BJ (cell line): ENCODE measurements at regions not wholly inside any gene's neighbourhood (a gene's known extent, or its start where the extent isn't known, plus 50 kb on each side); places are given as distances from the start of the nearest gene placed in this dataset.

Experiments used
- CTCF ChIA-PET: fragments of 350-600 bp; formaldehyde crosslinking; extraction: SDS; loops from one replicate; lab custom pipeline; 2021; ENCODE audit warnings: antibody characterized with exemption, inconsistent platforms; lab: Yijun Ruan, JAX
- POLR2A ChIA-PET: fragments of 300-600 bp; sonication (Branson Sonifier 250); formaldehyde crosslinking; extraction: SDS; loops from one replicate; lab custom pipeline; 2021; ENCODE audit warnings: antibody characterized with exemption; lab: Charles Lee
- DNase-seq: peaks from one replicate; pipeline ENCODE4 v3.0.0-alpha.2; 2011; ENCODE audit warnings: low read depth
- H3K27me3 ChIP-seq: 2 replicates; pipeline ENCODE4 v1.6.0; 2011; ENCODE audit warnings: low read length; ENCODE audit not compliant: control insufficient read depth, insufficient read depth
- H3K36me3 ChIP-seq: 2 replicates; pipeline ENCODE4 v1.5.1; 2011; ENCODE audit warnings: low read length; ENCODE audit not compliant: control insufficient read depth, insufficient read depth
- H3K4me3 ChIP-seq: 2 replicates; pipeline ENCODE4 v1.5.1; 2011; ENCODE audit warnings: low read depth, mild to moderate bottlenecking, control low read depth, low read length
- TF ChIP-seq, protein P1 (sequence below): IDR thresholded peaks from 2 replicates; pipeline ENCODE4 v1.5.1; 2011; ENCODE audit warnings: low read depth, mild to moderate bottlenecking, control low read depth, inconsistent platforms, low read length, moderate library complexity; ENCODE audit not compliant: insufficient read depth

DNA sequence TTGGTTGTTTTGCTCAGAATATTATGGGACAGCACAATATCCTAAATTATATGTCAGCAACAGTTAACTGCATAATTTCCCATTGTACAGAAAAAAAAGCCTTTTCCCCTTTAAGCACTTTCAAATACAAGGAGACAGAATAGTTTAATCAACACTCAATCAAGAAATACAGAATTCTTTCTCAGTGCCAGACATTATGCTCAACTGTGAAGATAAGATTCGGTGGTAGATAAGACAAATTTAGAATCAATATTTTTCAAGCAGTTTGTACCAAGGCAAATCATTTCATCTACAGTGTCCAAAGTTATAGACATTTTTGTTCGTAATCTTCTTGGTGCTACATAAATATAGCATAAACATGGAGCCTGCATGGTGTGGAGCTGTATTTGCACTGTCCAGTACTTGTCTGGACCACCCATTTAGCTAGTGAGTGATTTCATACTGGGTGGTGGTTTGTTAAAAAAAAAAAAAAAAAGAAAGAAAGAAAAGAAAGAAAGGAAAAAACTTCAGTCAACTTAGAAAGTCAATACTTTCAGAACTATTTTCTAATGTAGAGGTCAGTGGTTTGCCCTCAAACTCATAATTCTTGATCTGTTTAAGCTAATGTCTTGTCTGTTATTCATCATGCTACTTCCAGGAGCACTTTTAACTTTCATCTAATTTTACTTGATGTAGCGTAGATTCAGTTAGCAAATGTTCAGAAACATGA, 522.9 kb downstream of the FAT4 start:
- no peaks in the 10 kb centered on the region for H3K36me3 ChIP-seq
- ChIA-PET CTCF (no interaction called here), POLR2A (no interaction called here)
- H3K27me3 ChIP-seq, result no peaks in the 10 kb centered on the region
- TF ChIP-seq, protein P1, sequence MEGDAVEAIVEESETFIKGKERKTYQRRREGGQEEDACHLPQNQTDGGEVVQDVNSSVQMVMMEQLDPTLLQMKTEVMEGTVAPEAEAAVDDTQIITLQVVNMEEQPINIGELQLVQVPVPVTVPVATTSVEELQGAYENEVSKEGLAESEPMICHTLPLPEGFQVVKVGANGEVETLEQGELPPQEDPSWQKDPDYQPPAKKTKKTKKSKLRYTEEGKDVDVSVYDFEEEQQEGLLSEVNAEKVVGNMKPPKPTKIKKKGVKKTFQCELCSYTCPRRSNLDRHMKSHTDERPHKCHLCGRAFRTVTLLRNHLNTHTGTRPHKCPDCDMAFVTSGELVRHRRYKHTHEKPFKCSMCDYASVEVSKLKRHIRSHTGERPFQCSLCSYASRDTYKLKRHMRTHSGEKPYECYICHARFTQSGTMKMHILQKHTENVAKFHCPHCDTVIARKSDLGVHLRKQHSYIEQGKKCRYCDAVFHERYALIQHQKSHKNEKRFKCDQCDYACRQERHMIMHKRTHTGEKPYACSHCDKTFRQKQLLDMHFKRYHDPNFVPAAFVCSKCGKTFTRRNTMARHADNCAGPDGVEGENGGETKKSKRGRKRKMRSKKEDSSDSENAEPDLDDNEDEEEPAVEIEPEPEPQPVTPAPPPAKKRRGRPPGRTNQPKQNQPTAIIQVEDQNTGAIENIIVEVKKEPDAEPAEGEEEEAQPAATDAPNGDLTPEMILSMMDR, result no peak
- no peak overlapping the region for H3K4me3 ChIP-seq
- no peak for DNase-seq

GRCh38 chr4:125838202-125838601, 523.4 kb downstream of the FAT4 start:
- no peaks in the 10 kb centered on the region for H3K36me3 ChIP-seq
- CTCF ChIA-PET, result interaction anchor here (0.7 kb wide), 1 partner anchor 78 kb away, joined by 4 read pairs; no protein-coding TSS in a partner anchor
- POLR2A ChIA-PET, result no interaction called here
- no peaks in the 10 kb centered on the region for H3K27me3 ChIP-seq
- no peak for DNase-seq
- H3K4me3 ChIP-seq, result no peak overlapping the region
- TF ChIP-seq, protein P1, result no peak

DNA sequence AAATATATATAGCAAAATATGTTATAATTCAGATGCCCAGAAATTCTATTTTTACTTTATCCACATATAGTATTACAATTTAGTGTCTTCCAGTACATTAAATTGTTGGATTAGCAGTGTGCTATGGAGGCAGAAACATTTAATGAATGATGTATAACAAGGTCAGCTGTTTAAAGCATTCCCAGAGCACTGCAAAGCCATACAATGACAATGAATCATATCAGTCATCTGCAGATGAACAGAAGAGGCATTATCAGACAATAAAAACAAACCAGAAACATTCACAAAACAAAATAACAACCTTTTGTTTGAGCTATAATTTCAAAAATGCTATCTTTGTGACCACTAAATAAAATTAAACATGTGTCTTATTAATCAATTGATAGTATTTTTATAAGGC, 524.2 kb downstream of the FAT4 start:
- ChIA-PET CTCF (interaction anchor here (0.7 kb wide), 1 partner anchor 78 kb away, joined by 4 read pairs; no protein-coding TSS in a partner anchor), POLR2A (no interaction called here)
- TF ChIP-seq, protein P1, result no peak
- no peak for DNase-seq
- H3K36me3 ChIP-seq, result no peaks in the 10 kb centered on the region
- no peaks in the 10 kb centered on the region for H3K27me3 ChIP-seq
- no peak overlapping the region for H3K4me3 ChIP-seq

GRCh38 chr4:125843947-125844346, 529.2 kb downstream of the FAT4 start:
- Histone ChIP-seq H3K27me3 (no peaks in the 10 kb centered on the region), H3K36me3 (no peaks in the 10 kb centered on the region), H3K4me3 (no peak overlapping the region)
- CTCF ChIA-PET, result no interaction called here
- no peak for DNase-seq
- POLR2A ChIA-PET, result no interaction called here
- TF ChIP-seq, protein P1, result no peak

- TF ChIP-seq, protein P1, result no peak
- Histone ChIP-seq H3K4me3 (no peak overlapping the region), H3K27me3 (no peaks in the 10 kb centered on the region), H3K36me3 (no peaks in the 10 kb centered on the region)
- ChIA-PET POLR2A (no interaction called here), CTCF (no interaction called here)
- DNase-seq, result no peak
Observed at GRCh38 chr4:125847518-125847917, 532.8 kb downstream of the FAT4 start.
